ENCODE measurements at regions not wholly inside any gene's neighbourhood (a gene's known extent, or its start where the extent isn't known, plus 50 kb on each side); places are given as distances from the start of the nearest gene placed in this dataset.

- DNase-seq, result no peak
- ATAC-seq, result no peak
- POLR2A ChIA-PET, result no interaction called here
- intact Hi-C loops (cut with micrococcal nuclease), result no loop called here
- no peak for TF ChIP-seq CTCF (IDR thresholded peaks at IDR 0.05)
- Mint-ChIP-seq H3K27me3 (no peaks in the 10 kb centered on the region), H3K9me3 (peaks cover 2% of the 10 kb centered on the region), H3K36me3 (ENCODE audit: low read depth) (no peaks in the 10 kb centered on the region), H3K27ac (no peak overlapping the region), H3K4me1 (ENCODE audit: low read depth) (no peaks in the 10 kb centered on the region), H3K4me3 (no peak overlapping the region)
- CTCF ChIA-PET, result interaction anchor here (0.8 to 1.2 kb wide), 3 partner anchors 29 to 396 kb away, joined by 3 read pairs; no protein-coding TSS in a partner anchor
Observed at GRCh38 chr5:142259758-142260157, 65.1 kb downstream of the SPRY4 start.

- Mint-ChIP-seq H3K9me3 (peaks cover 2% of the 10 kb centered on the region), H3K36me3 (ENCODE audit: low read depth) (no peaks in the 10 kb centered on the region), H3K27me3 (no peaks in the 10 kb centered on the region), H3K27ac (no peak overlapping the region), H3K4me1 (ENCODE audit: low read depth) (no peaks in the 10 kb centered on the region), H3K4me3 (no peak overlapping the region)
- intact Hi-C loops (cut with micrococcal nuclease), result loop anchor here (2.0 kb wide), 1 partner anchor 15 kb away; no protein-coding TSS in a partner anchor
- TF ChIP-seq CTCF (IDR thresholded peaks at IDR 0.05), result no peak
- CTCF ChIA-PET, result no interaction called here
- ATAC-seq (no peak), DNase-seq (no peak)
- POLR2A ChIA-PET, result interaction anchor here (0.8 kb wide), 1 partner anchor 9 kb away, joined by 3 read pairs; no protein-coding TSS in a partner anchor
Observed at GRCh38 chr5:142255831-142256230, 69.0 kb downstream of the SPRY4 start.

DNA sequence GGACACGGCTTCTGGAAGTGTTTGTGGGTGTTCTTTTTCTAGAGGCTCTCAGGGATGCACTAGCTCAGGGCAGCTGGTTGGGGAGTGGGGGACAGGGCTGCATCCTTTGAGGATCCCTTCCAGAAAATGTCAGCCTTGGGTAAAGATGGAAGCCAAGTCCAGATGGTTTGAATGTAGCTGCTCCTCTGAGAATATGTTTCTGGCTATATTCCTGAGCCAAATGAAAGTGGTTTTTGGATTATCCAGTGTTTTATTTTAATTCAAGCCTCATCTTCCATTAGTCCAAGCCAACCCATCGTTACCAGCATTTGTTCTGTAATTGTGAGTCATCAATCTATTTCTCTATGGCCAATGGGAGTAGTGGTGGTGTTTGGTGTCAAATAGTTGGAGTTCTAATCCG, 70.4 kb downstream of the SPRY4 start:
- no peak for TF ChIP-seq CTCF (IDR thresholded peaks at IDR 0.05)
- CTCF ChIA-PET, result no interaction called here
- POLR2A ChIA-PET, result no interaction called here
- H3K27me3 Mint-ChIP-seq, result no peaks in the 10 kb centered on the region
- no peaks in the 10 kb centered on the region for H3K36me3 Mint-ChIP-seq (ENCODE audit: low read depth)
- no peak for DNase-seq
- no peak for ATAC-seq
- H3K9me3 Mint-ChIP-seq, result peaks cover 2% of the 10 kb centered on the region
- H3K27ac Mint-ChIP-seq, result no peak overlapping the region
- intact Hi-C loops (cut with micrococcal nuclease), result no loop called here
- no peaks in the 10 kb centered on the region for H3K4me1 Mint-ChIP-seq (ENCODE audit: low read depth)
- H3K4me3 Mint-ChIP-seq, result no peak overlapping the region

GRCh38 chr5:142253938-142254337, 70.9 kb downstream of the SPRY4 start:
- ATAC-seq (no peak), DNase-seq (no peak)
- H3K9me3 Mint-ChIP-seq, result peaks cover 2% of the 10 kb centered on the region
- no peak overlapping the region for H3K4me3 Mint-ChIP-seq
- H3K27me3 Mint-ChIP-seq, result no peaks in the 10 kb centered on the region
- CTCF ChIA-PET, result no interaction called here
- no peak for TF ChIP-seq CTCF (IDR thresholded peaks at IDR 0.05)
- no peak overlapping the region for H3K27ac Mint-ChIP-seq
- H3K4me1 Mint-ChIP-seq (ENCODE audit: low read depth), result no peaks in the 10 kb centered on the region
- no peaks in the 10 kb centered on the region for H3K36me3 Mint-ChIP-seq (ENCODE audit: low read depth)
- intact Hi-C loops (cut with micrococcal nuclease), result no loop called here
- POLR2A ChIA-PET, result no interaction called here

GRCh38 chr5:142250119-142250518, 74.7 kb downstream of the SPRY4 start:
- Mint-ChIP-seq H3K27me3 (no peaks in the 10 kb centered on the region), H3K27ac (no peak overlapping the region), H3K4me3 (no peak overlapping the region), H3K4me1 (ENCODE audit: low read depth) (no peaks in the 10 kb centered on the region), H3K9me3 (no peaks in the 10 kb centered on the region), H3K36me3 (ENCODE audit: low read depth) (no peaks in the 10 kb centered on the region)
- TF ChIP-seq CTCF (IDR thresholded peaks at IDR 0.05), result no peak
- ATAC-seq (no peak), DNase-seq (no peak)
- intact Hi-C loops (cut with micrococcal nuclease), result no loop called here
- POLR2A ChIA-PET, result no interaction called here
- CTCF ChIA-PET, result no interaction called here
